ENCODE measurements at regions not wholly inside any gene's neighbourhood (a gene's known extent, or its start where the extent isn't known, plus 50 kb on each side); places are given as distances from the start of the nearest gene placed in this dataset.
A peak's percentile ranks its signal among the peaks of the same experiment; 100 is the strongest.

DNA sequence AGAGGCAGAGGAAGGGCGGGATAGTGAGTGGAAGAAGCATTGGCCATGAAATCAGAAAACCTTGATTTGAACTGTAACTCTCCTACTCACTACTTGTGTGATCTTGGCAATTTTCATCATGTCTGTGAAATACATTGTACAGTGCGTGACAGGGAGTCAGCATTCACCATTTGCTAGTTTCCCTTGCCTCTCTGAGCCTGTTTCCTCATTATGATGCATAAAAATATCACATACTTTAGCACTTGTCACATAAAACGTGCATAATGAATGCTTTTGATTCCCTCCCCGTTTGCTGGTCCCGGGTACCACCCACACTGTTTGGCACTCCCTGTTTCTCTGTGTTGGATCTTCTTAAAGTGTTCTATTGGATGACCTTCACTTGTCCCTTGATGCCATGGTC is 101.1 kb upstream of the FRMD6 start:
- Histone ChIP-seq H3K4me3 (ENCODE audit: low read depth, low read length) (no peak overlapping the region), H3K27me3 (ENCODE audit: control insufficient read depth, insufficient read depth, low read length) (no peaks in the 10 kb centered on the region), H3K36me3 (ENCODE audit: control insufficient read depth, insufficient read depth, low read length) (no peaks in the 10 kb centered on the region)
- no peak for TF ChIP-seq CTCF (IDR thresholded peaks at IDR 0.05; ENCODE audit: insufficient read depth, low read length, poor library complexity, severe bottlenecking)
- DNase-seq (ENCODE audit: low read depth) = no peak

DNA sequence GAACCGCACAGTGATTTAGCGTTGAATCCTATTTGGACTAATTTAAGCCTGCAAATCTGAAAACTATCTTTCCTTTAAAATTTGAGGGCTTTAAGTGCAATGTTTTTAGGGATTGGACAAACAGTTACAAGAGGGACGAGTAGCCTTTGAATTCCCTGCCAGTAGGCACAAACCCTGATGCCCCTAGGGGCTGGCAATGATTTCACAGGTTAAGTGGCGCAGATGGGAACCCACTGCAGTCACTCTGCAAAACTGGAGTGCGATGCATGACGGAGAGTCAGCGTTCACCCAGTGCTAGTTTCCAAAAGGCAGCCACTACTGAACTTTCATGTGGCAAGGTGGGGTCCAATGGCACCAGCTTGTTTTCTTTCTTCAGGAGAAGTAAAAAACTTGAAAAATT is 99.4 kb upstream of the FRMD6 start:
- peak; percentile 48 for TF ChIP-seq CTCF (IDR thresholded peaks at IDR 0.05; ENCODE audit: insufficient read depth, low read length, poor library complexity, severe bottlenecking)
- H3K4me3 ChIP-seq (ENCODE audit: low read depth, low read length) = no peak overlapping the region
- no peak for DNase-seq (ENCODE audit: low read depth)

GRCh38 chr14:51552768-51553404 is 98.8 kb upstream of the FRMD6 start:
- H3K36me3 ChIP-seq (ENCODE audit: control insufficient read depth, insufficient read depth, low read length) = no peaks in the 10 kb centered on the region
- no peak for DNase-seq (ENCODE audit: low read depth)
- no peak for TF ChIP-seq CTCF (IDR thresholded peaks at IDR 0.05; ENCODE audit: insufficient read depth, low read length, poor library complexity, severe bottlenecking)

More for the DNA sequence above, 99.4 kb upstream of the FRMD6 start:
- no peaks in the 10 kb centered on the region for H3K36me3 ChIP-seq (ENCODE audit: control insufficient read depth, insufficient read depth, low read length)
- H3K27me3 ChIP-seq (ENCODE audit: control insufficient read depth, insufficient read depth, low read length) = no peaks in the 10 kb centered on the region

DNA sequence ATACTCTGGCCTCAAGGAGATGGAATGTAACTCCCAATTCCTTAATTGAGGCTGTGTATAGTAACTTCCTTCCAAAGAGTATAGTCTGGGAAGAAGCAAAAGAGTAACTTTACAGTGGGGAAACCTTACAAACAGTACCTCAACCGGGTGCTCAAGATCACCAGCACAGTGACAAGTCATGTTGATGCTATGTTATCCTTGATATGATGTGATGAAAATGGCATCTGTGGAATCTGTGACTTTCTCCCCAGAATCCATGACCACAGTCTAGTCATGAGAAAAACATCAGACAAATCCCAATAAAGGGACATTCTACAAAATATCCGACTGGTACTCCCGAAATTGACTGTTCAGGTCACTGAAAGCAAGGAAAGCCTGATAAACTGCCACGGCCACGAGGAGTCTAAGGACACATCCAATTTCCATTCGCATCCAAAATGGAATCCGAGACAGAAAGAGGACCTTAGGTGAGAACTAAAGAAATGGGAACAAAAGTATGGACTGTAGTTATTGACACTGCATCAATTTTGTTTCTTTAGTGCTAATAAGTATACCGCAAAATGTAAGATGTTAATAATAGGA is 97.3 kb upstream of the FRMD6 start:
- no peak overlapping the region for H3K4me3 ChIP-seq (ENCODE audit: low read depth, low read length)
- DNase-seq (ENCODE audit: low read depth) = peak; percentile 88

More at GRCh38 chr14:51552768-51553404, 98.8 kb upstream of the FRMD6 start:
- H3K4me3 ChIP-seq (ENCODE audit: low read depth, low read length) = no peak overlapping the region
- H3K27me3 ChIP-seq (ENCODE audit: control insufficient read depth, insufficient read depth, low read length) = no peaks in the 10 kb centered on the region

GRCh38 chr14:51554953-51555352 is 96.8 kb upstream of the FRMD6 start:
- TF ChIP-seq CTCF (IDR thresholded peaks at IDR 0.05; ENCODE audit: insufficient read depth, low read length, poor library complexity, severe bottlenecking) = peak; percentile 6
- no peaks in the 10 kb centered on the region for H3K27me3 ChIP-seq (ENCODE audit: control insufficient read depth, insufficient read depth, low read length)
- no peak overlapping the region for H3K4me3 ChIP-seq (ENCODE audit: low read depth, low read length)
- DNase-seq (ENCODE audit: low read depth) = no peak
- H3K36me3 ChIP-seq (ENCODE audit: control insufficient read depth, insufficient read depth, low read length) = no peaks in the 10 kb centered on the region

More for the DNA sequence above, 97.3 kb upstream of the FRMD6 start:
- Histone ChIP-seq H3K27me3 (ENCODE audit: control insufficient read depth, insufficient read depth, low read length) (no peaks in the 10 kb centered on the region), H3K36me3 (ENCODE audit: control insufficient read depth, insufficient read depth, low read length) (no peaks in the 10 kb centered on the region)
- no peak for TF ChIP-seq CTCF (IDR thresholded peaks at IDR 0.05; ENCODE audit: insufficient read depth, low read length, poor library complexity, severe bottlenecking)

DNA sequence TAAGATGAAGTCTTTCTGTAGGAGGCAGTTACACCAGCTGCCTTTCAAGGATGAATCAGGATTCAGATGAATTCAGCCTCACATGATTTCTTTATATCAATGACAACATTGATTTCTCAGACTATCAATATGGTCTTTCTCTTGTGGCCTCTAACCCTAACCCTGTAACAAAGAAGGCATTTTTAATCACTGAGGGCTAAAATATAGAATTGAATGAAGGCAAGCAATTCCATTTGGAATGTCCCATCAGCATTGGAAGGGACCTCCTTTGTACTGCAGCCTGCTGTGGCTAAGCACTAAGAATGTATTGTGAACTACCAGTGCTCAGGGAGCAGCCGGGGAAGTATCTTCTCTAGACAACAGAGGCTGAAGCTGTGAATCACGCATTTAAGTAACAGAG is 90.6 kb upstream of the FRMD6 start:
- no peak for TF ChIP-seq CTCF (IDR thresholded peaks at IDR 0.05; ENCODE audit: insufficient read depth, low read length, poor library complexity, severe bottlenecking)

More for the DNA sequence above, 90.6 kb upstream of the FRMD6 start:
- Histone ChIP-seq H3K4me3 (ENCODE audit: low read depth, low read length) (no peak overlapping the region), H3K27me3 (ENCODE audit: control insufficient read depth, insufficient read depth, low read length) (no peaks in the 10 kb centered on the region), H3K36me3 (ENCODE audit: control insufficient read depth, insufficient read depth, low read length) (no peaks in the 10 kb centered on the region)
- DNase-seq (ENCODE audit: low read depth) = no peak

Data from kidney epithelial cell (primary cell).